Activated CD4-positive, alpha-beta memory T cell treated with anti-CD3 and anti-CD28 coated beads for 36 hours (primary cell): ENCODE measurements at regions not wholly inside any gene's neighbourhood (a gene's known extent, or its start where the extent isn't known, plus 50 kb on each side); places are given as distances from the start of the nearest gene placed in this dataset.
"Not testable (repeated sequence)": the region's sequence is repeated elsewhere in the genome, so short reads cannot be mapped to it uniquely, and the experiment has no call there.

ENCODE experiments used
- CTCF ChIA-PET: fragments of 350-600 bp; sonication (Branson Sonifier 250); formaldehyde crosslinking; loops from one replicate; lab custom pipeline; 2021; ENCODE audit warnings: antibody characterized with exemption, inconsistent platforms; lab: Charles Lee
- POLR2A ChIA-PET: fragments of 350-600 bp; sonication (Branson Sonifier 250); formaldehyde crosslinking; loops from one replicate; lab custom pipeline; 2021; ENCODE audit warnings: antibody characterized with exemption; lab: Charles Lee
- DNase-seq: peaks from one replicate; pipeline ENCODE4 v3.0.0-alpha.2; 2020
- H3K27ac Mint-ChIP-seq: one replicate; pipeline ENCODE4 v1.8.0; 2021; ENCODE audit warnings: mixed read lengths
- H3K27me3 Mint-ChIP-seq: one replicate; pipeline ENCODE4 v1.8.0; 2021; ENCODE audit warnings: mixed read lengths
- H3K36me3 Mint-ChIP-seq: one replicate; pipeline ENCODE4 v1.8.0; 2021; ENCODE audit warnings: mixed read lengths
- H3K4me1 Mint-ChIP-seq: one replicate; pipeline ENCODE4 v1.8.0; 2021; ENCODE audit warnings: low read depth, mixed read lengths
- H3K4me3 Mint-ChIP-seq: one replicate; pipeline ENCODE4 v1.8.0; 2021; ENCODE audit warnings: mild to moderate bottlenecking, mixed read lengths
- H3K9me3 Mint-ChIP-seq: one replicate; pipeline ENCODE4 v1.8.0; 2021; ENCODE audit warnings: mixed read lengths
- intact Hi-C: fragments of 100-400 bp; cut with micrococcal nuclease; formaldehyde crosslinking; loops from one replicate; pipeline ENCODE4 v1.15.1; 2023

DNA sequence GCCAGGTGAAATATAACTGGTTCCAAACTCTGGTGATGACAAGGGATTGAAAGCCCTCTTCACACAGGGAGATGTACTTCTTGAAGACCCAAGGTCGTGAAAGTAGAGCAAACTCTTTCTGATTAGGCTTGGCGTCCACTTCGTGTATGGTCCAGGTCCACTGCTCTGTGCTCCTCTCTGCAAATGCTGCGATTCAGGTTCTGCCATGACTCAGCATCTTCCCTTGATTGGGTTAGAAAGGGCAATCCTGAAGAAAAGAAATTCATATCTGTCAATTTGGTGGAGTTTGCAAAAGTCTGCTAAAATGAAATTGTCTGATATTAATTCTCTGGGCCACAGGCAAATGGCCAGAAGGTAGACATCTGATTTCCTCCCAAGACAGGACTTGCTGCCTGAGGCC lies 431.4 kb downstream of the ACTR3B start:
- Mint-ChIP-seq H3K4me1 (no peaks in the 10 kb centered on the region), H3K4me3 (no peak overlapping the region), H3K9me3 (peaks cover 3% of the 10 kb centered on the region), H3K36me3 (no peaks in the 10 kb centered on the region), H3K27me3 (no peaks in the 10 kb centered on the region), H3K27ac (no peak overlapping the region)
- ChIA-PET POLR2A (no interaction called here), CTCF (no interaction called here)
- no peak for DNase-seq
- intact Hi-C loops, result no loop called here

DNA sequence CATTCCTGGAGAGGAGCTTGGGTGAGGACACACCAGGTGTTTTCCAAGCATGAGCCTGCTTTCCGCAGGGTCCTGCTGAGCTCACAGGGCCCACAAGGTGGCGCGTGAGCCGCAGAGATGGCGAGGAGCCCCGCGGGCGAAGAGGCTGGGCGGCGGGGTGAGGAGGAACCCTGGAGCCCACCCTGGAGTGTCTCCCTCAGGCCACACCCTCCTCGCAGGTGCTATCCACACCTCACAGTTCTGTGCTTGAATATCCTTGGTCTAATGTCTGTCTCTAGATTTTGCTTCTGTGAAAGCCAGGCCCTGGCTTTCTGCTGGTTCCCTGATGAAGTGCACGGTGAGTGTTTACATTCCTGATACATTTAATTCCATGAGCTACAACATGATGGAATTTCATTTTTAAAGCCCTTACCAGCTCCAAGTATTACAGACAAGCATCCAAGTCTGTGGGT lies 433.6 kb downstream of the ACTR3B start:
- no peak overlapping the region for H3K27ac Mint-ChIP-seq
- intact Hi-C loops, result no loop called here
- ChIA-PET POLR2A (no interaction called here), CTCF (interaction anchor here (1.2 kb wide), 1 partner anchor 9 kb away, joined by 3 read pairs; no protein-coding TSS in a partner anchor)
- peak; percentile 11 for DNase-seq
- H3K4me1 Mint-ChIP-seq, result no peaks in the 10 kb centered on the region
- H3K27me3 Mint-ChIP-seq, result no peaks in the 10 kb centered on the region
- H3K4me3 Mint-ChIP-seq, result no peak overlapping the region
- H3K9me3 Mint-ChIP-seq, result peaks cover 3% of the 10 kb centered on the region
- H3K36me3 Mint-ChIP-seq, result no peaks in the 10 kb centered on the region

DNA sequence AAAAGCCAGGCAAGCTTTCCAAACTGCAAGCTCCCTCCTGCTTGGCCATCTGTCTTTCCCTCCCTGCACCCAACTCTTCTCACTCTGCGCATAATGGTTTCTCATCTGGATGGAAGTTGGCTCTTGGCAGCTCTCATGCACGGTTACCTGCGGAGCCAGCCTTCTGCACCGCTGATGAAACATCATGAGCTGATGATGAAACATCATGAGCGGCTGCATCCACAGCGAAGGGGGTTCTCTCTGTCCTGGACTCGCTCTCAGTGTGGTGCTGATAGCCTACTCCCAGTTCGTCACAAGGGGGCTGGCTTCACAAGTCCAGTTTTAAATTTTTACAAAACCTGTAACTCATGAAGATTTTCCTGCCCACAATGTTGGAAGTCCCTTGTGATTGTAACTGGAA lies 457.5 kb downstream of the ACTR3B start:
- no peaks in the 10 kb centered on the region for H3K4me1 Mint-ChIP-seq

DNA sequence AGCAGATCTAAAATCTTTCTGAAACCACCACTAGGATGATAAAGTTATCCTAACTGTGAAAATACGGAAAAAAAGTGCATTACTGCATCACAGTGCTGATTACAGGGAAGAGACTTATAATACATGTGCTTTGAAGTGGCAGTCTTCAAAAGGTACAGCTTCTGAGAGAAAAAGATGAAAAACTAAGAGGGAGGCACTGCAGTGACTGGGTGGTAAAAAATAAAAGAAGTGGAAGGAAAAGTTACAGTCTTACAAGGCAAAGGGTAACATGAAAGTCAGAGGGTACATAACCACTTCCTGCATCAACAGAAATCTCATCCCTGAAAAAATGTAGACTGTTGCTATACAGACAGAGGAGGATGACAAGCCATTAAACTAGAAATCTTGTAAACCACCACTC lies 465.3 kb downstream of the ACTR3B start:
- H3K9me3 Mint-ChIP-seq, result peaks cover 32% of the 10 kb centered on the region
- no peaks in the 10 kb centered on the region for H3K27me3 Mint-ChIP-seq
- no peaks in the 10 kb centered on the region for H3K4me1 Mint-ChIP-seq
- H3K36me3 Mint-ChIP-seq, result no peaks in the 10 kb centered on the region
- intact Hi-C loops, result no loop called here
- POLR2A ChIA-PET, result no interaction called here
- no peak overlapping the region for H3K27ac Mint-ChIP-seq
- H3K4me3 Mint-ChIP-seq, result no peak overlapping the region
- CTCF ChIA-PET, result no interaction called here
- DNase-seq, result no peak

More for the DNA sequence above, 457.5 kb downstream of the ACTR3B start:
- Mint-ChIP-seq H3K27me3 (no peaks in the 10 kb centered on the region), H3K36me3 (peaks cover 4% of the 10 kb centered on the region), H3K9me3 (peaks cover 43% of the 10 kb centered on the region), H3K4me3 (no peak overlapping the region), H3K27ac (no peak overlapping the region)
- intact Hi-C loops, result no loop called here
- ChIA-PET POLR2A (no interaction called here), CTCF (no interaction called here)
- no peak for DNase-seq

DNA sequence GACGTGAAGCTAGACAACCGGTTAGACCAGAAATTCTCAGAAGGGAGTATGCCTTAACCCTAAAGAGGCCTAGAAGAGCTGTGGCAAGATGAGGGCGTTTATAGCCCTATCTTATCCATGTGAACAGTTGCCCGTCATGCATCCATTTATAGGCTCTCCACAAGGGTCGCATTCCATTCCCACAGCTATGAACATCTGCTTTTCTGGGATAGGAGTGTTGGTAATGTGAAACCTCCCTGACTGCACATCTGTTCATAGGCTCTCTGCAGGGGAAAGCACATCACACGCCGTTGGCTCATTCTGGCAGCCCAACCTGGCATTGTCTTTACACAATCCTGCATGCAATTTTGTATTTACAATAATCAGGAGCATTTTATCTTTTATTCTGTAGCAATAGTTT lies 485.6 kb downstream of the ACTR3B start:
- intact Hi-C loops, result not testable (repeated sequence)

DNA sequence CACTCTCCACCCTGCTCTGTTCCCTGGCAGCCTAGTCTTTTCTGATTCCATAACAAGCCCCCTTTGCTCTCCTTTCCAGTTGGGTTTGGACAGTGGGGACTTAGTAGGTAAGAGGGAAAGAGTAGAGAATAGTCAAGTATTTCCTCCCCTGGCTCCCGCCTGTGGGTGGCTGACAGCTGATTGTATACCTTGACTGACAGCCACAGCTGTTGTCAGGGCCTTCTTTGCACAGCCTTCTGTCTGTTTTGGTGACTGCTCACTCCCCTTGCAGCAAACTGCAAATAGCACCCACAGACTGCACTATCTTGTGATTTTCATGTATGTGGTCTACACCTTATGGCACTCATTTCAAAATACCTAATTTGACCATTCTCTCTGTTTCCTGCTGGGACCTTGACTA lies 486.3 kb downstream of the ACTR3B start:
- CTCF ChIA-PET, result no interaction called here
- H3K4me1 Mint-ChIP-seq, result no peaks in the 10 kb centered on the region

More for the DNA sequence above, 485.6 kb downstream of the ACTR3B start:
- POLR2A ChIA-PET, H3K36me3 Mint-ChIP-seq, H3K4me3 Mint-ChIP-seq, DNase-seq, H3K4me1 Mint-ChIP-seq, H3K27me3 Mint-ChIP-seq, CTCF ChIA-PET, H3K27ac Mint-ChIP-seq: not testable (repeated sequence)
- H3K9me3 Mint-ChIP-seq, result peaks cover 13% of the 10 kb centered on the region

DNA sequence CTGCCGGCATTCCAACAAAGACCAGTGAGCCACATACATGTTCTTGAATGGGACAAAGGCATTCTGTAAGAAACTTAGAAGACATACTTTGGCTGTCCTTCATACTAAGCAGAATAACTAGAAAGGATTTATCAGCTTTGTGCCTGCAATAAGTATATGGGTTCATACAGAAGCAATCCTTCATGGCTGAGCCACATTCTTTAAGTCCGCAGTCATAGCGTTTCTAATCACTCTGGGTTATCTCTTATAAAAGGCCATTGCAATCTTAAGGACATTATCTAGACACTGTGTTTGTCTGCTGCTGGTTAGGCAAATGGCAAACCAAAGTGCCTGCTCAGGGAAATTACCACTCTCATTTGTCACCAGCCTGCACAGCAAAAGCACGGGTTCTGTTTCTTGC lies 488.4 kb downstream of the ACTR3B start:
- Mint-ChIP-seq H3K4me1 (no peaks in the 10 kb centered on the region), H3K4me3 (no peak overlapping the region), H3K36me3 (no peaks in the 10 kb centered on the region), H3K27me3 (no peaks in the 10 kb centered on the region), H3K9me3 (peaks cover 10% of the 10 kb centered on the region), H3K27ac (no peak overlapping the region)
- intact Hi-C loops, result no loop called here
- POLR2A ChIA-PET, result no interaction called here
- no peak for DNase-seq
- CTCF ChIA-PET, result no interaction called here

More for the DNA sequence above, 486.3 kb downstream of the ACTR3B start:
- POLR2A ChIA-PET, result no interaction called here
- Mint-ChIP-seq H3K4me3 (no peak overlapping the region), H3K9me3 (peaks cover 12% of the 10 kb centered on the region), H3K27me3 (no peaks in the 10 kb centered on the region), H3K27ac (no peak overlapping the region), H3K36me3 (no peaks in the 10 kb centered on the region)
- intact Hi-C loops, result no loop called here
- DNase-seq, result no peak

DNA sequence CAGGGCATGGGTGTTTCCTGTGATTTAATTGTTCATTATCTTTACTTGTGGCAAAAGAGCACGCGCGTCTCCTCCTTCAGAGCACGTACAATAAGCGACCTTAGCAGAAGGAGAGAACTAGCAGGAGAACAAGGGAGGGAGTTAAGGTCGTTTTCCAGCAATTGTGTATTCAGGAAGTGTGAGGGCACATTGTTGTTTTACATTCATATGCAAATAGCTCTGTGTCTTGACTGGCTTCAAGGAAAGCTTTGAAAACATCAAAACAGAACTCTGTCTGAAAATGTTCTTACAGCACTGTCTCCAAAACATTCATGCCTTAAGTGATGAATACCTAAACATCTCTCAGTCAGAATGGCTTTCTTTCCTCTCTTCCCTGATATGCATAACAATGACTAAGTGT lies 499.1 kb downstream of the ACTR3B start:
- H3K9me3 Mint-ChIP-seq, result no peaks in the 10 kb centered on the region
- intact Hi-C loops, result no loop called here
- no peak for DNase-seq
- ChIA-PET POLR2A (no interaction called here), CTCF (no interaction called here)
- no peaks in the 10 kb centered on the region for H3K4me1 Mint-ChIP-seq
- H3K27ac Mint-ChIP-seq, result no peak overlapping the region
- no peak overlapping the region for H3K4me3 Mint-ChIP-seq
- no peaks in the 10 kb centered on the region for H3K36me3 Mint-ChIP-seq
- H3K27me3 Mint-ChIP-seq, result no peaks in the 10 kb centered on the region

DNA sequence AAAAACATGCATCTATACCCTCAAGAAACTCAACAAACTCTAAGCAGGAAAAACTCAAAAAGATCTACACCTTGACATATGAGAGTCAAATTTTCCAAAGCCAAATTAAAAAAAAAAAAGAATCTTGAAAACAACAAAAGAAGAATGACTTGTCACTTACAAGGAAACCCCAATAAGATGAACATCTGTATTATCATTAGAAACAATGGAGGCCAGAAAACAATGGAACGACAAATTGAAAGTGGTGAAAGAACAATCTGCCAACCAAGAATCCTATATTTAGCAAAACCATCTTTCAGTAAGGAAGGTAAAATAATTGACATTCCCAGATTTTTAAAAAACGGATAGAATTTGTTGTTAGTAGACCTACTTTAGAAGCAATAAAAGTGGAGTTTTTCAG lies 516.8 kb downstream of the ACTR3B start:
- no peak for DNase-seq
- Mint-ChIP-seq H3K4me1 (no peaks in the 10 kb centered on the region), H3K9me3 (peaks cover 26% of the 10 kb centered on the region), H3K27me3 (no peaks in the 10 kb centered on the region), H3K36me3 (no peaks in the 10 kb centered on the region), H3K4me3 (no peak overlapping the region), H3K27ac (no peak overlapping the region)
- POLR2A ChIA-PET, result no interaction called here
- intact Hi-C loops, result no loop called here
- CTCF ChIA-PET, result no interaction called here

DNA sequence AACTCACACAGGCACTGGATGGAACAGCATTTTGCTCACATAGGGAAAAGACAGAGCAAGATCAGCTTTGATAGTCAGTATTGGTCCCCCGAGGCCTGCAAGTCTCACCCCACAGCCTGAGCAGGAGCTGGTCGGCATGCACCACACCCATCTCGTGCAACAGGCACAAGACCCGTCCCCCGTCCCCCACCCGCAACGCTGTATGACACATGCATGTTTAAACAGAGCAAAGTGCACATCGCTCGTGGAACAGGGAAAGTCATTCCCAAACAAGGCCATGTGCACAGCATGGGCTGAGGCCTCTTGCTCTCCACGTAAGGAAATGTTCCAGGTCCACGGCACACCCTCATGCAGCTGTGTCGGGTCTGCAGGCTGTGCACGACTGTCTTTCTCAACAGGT lies 527.2 kb downstream of the ACTR3B start:
- Mint-ChIP-seq H3K27me3 (no peaks in the 10 kb centered on the region), H3K36me3 (no peaks in the 10 kb centered on the region), H3K9me3 (no peaks in the 10 kb centered on the region), H3K4me3 (no peak overlapping the region), H3K4me1 (no peaks in the 10 kb centered on the region), H3K27ac (no peak overlapping the region)
- DNase-seq, result no peak
- CTCF ChIA-PET, result no interaction called here
- POLR2A ChIA-PET, result no interaction called here
- intact Hi-C loops, result no loop called here

DNA sequence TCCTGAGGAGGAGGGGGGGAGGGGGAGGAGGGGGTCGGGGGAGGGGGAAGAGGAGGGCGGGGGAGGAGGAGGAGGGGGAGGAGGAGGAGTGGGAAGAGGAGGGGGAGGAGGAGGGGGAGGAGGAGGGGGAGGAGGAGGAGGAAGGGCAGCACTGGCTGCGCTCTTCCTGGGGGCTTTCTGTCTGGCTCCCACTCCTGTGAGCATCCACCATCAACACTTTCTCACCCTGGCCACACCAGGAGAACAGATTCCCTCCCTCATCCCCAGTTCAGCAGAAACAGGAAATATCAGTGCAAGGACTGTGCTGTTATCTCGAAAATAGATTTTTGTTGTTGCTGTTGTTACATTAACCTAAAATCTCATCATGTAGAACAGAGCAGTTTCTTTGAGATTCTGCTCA lies 530.5 kb downstream of the ACTR3B start:
- intact Hi-C loops, result no loop called here
- peaks cover 2% of the 10 kb centered on the region for H3K9me3 Mint-ChIP-seq
- H3K4me1 Mint-ChIP-seq, result no peaks in the 10 kb centered on the region
- no peak for DNase-seq
- H3K36me3 Mint-ChIP-seq, result no peaks in the 10 kb centered on the region
- H3K27ac Mint-ChIP-seq, result no peak overlapping the region
- no peaks in the 10 kb centered on the region for H3K27me3 Mint-ChIP-seq
- no peak overlapping the region for H3K4me3 Mint-ChIP-seq
- POLR2A ChIA-PET, result no interaction called here
- CTCF ChIA-PET, result no interaction called here

DNA sequence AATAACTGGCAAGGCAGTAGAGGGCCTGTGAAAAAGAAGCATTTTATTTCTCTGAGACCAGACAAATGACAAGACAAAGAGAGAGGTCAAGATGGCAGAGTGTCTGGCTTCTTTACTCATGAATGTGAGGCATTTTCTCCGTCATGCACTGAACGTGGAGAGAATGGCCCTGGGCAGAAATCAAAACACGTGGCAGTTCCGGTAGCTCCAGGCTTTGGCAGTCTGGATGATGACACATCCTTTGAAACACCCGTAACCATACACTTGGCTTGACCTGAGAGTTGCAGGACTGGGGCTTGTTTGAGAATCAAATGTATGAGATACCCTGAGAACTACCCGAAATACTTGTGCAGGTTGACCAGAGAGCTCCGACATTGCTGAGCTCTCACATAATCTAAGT lies 537.6 kb downstream of the ACTR3B start:
- Mint-ChIP-seq H3K9me3 (peaks cover 14% of the 10 kb centered on the region), H3K27ac (no peak overlapping the region), H3K27me3 (no peaks in the 10 kb centered on the region), H3K4me3 (no peak overlapping the region), H3K4me1 (no peaks in the 10 kb centered on the region), H3K36me3 (no peaks in the 10 kb centered on the region)
- ChIA-PET POLR2A (no interaction called here), CTCF (no interaction called here)
- no peak for DNase-seq
- intact Hi-C loops, result no loop called here

DNA sequence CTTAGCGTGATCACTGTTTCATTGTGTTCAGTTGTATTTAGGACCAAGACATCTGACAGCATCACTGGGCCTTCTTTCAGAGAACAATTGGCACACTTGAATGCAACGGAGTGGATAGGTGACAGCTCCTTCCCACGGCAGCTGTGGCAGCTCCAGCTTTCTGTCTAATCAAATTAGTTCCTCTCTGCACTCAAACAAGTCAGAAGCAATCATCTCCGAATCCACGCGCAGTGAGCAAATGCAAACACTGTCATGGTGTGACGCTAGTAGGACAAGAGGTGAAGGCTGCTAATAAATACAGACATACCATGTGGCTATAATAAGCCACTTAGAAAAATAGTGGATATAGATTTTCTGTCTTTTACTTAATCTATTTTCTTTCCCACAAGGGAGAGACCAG lies 542.4 kb downstream of the ACTR3B start:
- Mint-ChIP-seq H3K9me3 (peaks cover 30% of the 10 kb centered on the region), H3K27ac (no peak overlapping the region), H3K36me3 (no peaks in the 10 kb centered on the region), H3K27me3 (no peaks in the 10 kb centered on the region), H3K4me1 (no peaks in the 10 kb centered on the region), H3K4me3 (no peak overlapping the region)
- intact Hi-C loops, result no loop called here
- no peak for DNase-seq
- POLR2A ChIA-PET, result no interaction called here
- CTCF ChIA-PET, result no interaction called here
